ENCODE measurements at regions not wholly inside any gene's neighbourhood (a gene's known extent, or its start where the extent isn't known, plus 50 kb on each side); places are given as distances from the start of the nearest gene placed in this dataset.

DNA sequence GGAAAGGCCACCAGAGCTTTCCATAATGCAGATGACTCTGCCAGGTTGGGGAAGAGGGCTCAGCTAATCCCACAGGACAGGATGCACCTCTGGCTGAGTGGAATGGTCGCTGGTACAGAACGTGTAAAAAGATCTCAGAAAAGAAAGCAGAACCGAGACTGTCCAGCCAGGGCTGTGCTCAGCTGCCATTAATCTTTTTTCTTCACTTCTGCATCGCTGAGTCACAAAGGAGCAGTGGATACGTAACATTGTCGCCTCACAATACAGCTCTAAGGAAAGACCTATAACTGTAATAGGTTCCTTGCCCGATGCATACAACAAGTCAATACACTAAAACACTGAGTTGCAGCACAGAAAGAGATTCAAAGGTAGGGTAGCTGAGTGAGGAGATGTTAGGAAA lies 354.2 kb downstream of the EN1 start:
- Histone ChIP-seq H3K4me1 (ENCODE audit: insufficient read depth) (no peaks in the 10 kb centered on the region), H2AFZ (no peak overlapping the region), H3K9me2 (replicated peaks; ENCODE audit: insufficient read depth) (no peaks in the 10 kb centered on the region), H3K4me2 (no peak overlapping the region), H3K27me3 (peaks cover 70% of the 10 kb centered on the region), H3K4me3 (no peak overlapping the region), H4K20me1 (ENCODE audit: insufficient read depth, poor library complexity, severe bottlenecking) (no peaks in the 10 kb centered on the region), H3K79me2 (no peaks in the 10 kb centered on the region), H3K27ac (no peak overlapping the region), H3K9me3 (ENCODE audit: low read depth) (no peaks in the 10 kb centered on the region), H3K36me3 (replicated peaks; ENCODE audit: insufficient read depth, low read depth) (no peaks in the 10 kb centered on the region)
- TF ChIP-seq EZH2phosphoT487 (IDR thresholded peaks at IDR 0.05; ENCODE audit: low read depth, severe bottlenecking, unreplicated experiment), result no peak
- no peak for TF ChIP-seq EZH2 (IDR thresholded peaks at IDR 0.05; ENCODE audit: borderline replicate concordance)
- TF ChIP-seq, protein P1, sequence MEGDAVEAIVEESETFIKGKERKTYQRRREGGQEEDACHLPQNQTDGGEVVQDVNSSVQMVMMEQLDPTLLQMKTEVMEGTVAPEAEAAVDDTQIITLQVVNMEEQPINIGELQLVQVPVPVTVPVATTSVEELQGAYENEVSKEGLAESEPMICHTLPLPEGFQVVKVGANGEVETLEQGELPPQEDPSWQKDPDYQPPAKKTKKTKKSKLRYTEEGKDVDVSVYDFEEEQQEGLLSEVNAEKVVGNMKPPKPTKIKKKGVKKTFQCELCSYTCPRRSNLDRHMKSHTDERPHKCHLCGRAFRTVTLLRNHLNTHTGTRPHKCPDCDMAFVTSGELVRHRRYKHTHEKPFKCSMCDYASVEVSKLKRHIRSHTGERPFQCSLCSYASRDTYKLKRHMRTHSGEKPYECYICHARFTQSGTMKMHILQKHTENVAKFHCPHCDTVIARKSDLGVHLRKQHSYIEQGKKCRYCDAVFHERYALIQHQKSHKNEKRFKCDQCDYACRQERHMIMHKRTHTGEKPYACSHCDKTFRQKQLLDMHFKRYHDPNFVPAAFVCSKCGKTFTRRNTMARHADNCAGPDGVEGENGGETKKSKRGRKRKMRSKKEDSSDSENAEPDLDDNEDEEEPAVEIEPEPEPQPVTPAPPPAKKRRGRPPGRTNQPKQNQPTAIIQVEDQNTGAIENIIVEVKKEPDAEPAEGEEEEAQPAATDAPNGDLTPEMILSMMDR (IDR thresholded peaks at IDR 0.05; ENCODE audit: poor library complexity), result no peak
- WGBS (ENCODE audit: low lambda C conversion rate, missing lambda C conversion rate), result 85% methylated on average over 7 of the region's 7 CpGs
- DNase-seq (ENCODE audit: low spot score), result no peak

DNA sequence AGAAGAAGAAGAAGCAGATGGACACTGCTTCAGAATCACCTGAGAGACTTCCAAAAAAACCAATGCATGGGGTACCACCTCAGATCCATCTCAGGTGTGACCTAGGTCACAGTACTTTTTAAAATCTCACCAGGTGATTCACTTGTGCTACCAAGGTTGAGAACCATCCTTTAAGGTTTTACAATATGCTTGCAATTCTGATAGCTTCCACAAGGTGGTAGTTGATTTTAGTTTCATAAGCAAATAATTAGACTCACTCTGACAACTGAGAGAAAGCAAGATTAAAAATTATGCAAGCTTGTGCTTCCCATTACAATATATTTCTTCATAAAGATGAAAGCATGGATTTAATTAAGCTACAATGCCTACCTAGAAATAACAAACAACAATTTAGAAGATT lies 355.1 kb downstream of the EN1 start:
- Histone ChIP-seq H2AFZ (no peak overlapping the region), H4K20me1 (ENCODE audit: insufficient read depth, poor library complexity, severe bottlenecking) (no peaks in the 10 kb centered on the region), H3K4me2 (no peak overlapping the region), H3K36me3 (replicated peaks; ENCODE audit: insufficient read depth, low read depth) (no peaks in the 10 kb centered on the region), H3K27ac (no peak overlapping the region), H3K79me2 (no peaks in the 10 kb centered on the region), H3K4me3 (no peak overlapping the region), H3K4me1 (ENCODE audit: insufficient read depth) (no peaks in the 10 kb centered on the region), H3K9me3 (ENCODE audit: low read depth) (no peaks in the 10 kb centered on the region), H3K27me3 (peaks cover 67% of the 10 kb centered on the region), H3K9me2 (replicated peaks; ENCODE audit: insufficient read depth) (no peaks in the 10 kb centered on the region)
- peak; percentile 18 for DNase-seq (ENCODE audit: low spot score)
- TF ChIP-seq EZH2phosphoT487 (IDR thresholded peaks at IDR 0.05; ENCODE audit: low read depth, severe bottlenecking, unreplicated experiment) (no peak), EZH2 (IDR thresholded peaks at IDR 0.05; ENCODE audit: borderline replicate concordance) (no peak)
- TF ChIP-seq, protein P1 (IDR thresholded peaks at IDR 0.05; ENCODE audit: poor library complexity), result peak; percentile 40

DNA sequence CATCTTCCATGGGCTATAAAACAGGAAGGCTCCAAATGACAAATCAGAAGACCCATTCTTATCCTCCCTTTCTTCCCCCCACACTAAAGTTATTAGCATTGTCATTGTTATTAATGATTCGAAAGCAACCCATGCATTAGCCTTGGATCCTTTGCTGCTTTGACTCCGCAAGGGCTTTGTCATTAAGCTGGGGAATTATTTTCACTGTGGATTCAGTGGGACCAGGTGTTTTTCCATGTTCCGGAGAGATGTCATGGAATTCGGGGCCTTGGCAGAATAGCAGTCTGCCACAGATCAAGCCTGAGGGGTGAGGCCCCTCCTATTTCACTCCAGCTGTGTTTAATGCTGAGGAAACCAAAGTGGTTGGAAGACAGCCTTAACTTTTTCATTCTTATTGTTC lies 357.1 kb downstream of the EN1 start:
- H2AFZ ChIP-seq, result no peak overlapping the region
- no peak overlapping the region for H3K4me3 ChIP-seq
- H3K4me2 ChIP-seq, result no peak overlapping the region
- TF ChIP-seq EZH2 (IDR thresholded peaks at IDR 0.05; ENCODE audit: borderline replicate concordance) (no peak), EZH2phosphoT487 (IDR thresholded peaks at IDR 0.05; ENCODE audit: low read depth, severe bottlenecking, unreplicated experiment) (no peak)
- TF ChIP-seq, protein P1 (IDR thresholded peaks at IDR 0.05; ENCODE audit: poor library complexity), result no peak
- no peaks in the 10 kb centered on the region for H3K4me1 ChIP-seq (ENCODE audit: insufficient read depth)
- H3K79me2 ChIP-seq, result no peaks in the 10 kb centered on the region
- H3K9me2 ChIP-seq (replicated peaks; ENCODE audit: insufficient read depth), result no peaks in the 10 kb centered on the region
- WGBS (ENCODE audit: low lambda C conversion rate, missing lambda C conversion rate), result 56% methylated on average over 4 of the region's 4 CpGs
- no peaks in the 10 kb centered on the region for H3K36me3 ChIP-seq (replicated peaks; ENCODE audit: insufficient read depth, low read depth)
- H3K27ac ChIP-seq, result no peak overlapping the region
- no peak for DNase-seq (ENCODE audit: low spot score)
- peaks cover 52% of the 10 kb centered on the region for H3K27me3 ChIP-seq
- no peaks in the 10 kb centered on the region for H3K9me3 ChIP-seq (ENCODE audit: low read depth)
- H4K20me1 ChIP-seq (ENCODE audit: insufficient read depth, poor library complexity, severe bottlenecking), result no peaks in the 10 kb centered on the region

DNA sequence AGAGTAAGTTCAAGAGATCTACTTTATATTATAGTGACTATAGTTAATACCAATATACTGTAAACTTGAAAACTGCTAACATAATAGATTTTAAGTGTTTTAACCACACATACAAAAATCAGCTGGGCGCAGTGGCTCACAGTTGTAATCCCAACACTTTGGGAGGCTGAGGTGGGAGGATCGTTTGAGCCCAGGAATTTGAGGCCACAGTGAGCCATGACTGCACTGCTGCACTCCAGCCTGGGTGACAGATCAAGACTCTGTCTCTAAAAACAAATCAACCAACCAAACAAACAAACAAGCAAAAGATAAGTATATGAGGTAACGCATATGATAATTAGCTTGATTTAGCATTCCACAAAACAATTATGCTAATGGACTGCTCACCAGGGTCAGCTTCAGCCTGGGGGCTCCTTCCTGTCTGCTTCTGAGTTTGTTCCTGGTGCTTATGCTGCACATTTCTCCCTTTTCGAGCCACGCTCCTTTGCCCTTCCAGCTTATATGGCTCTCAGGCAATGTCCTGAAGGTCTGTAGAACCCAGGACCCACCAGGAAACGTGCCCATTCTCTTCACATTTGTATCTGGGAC lies 357.6 kb downstream of the EN1 start:
- DNase-seq (ENCODE audit: low spot score), result no peak
- H3K27ac ChIP-seq, result no peak overlapping the region
- WGBS (ENCODE audit: low lambda C conversion rate, missing lambda C conversion rate), result 70% methylated on average over 6 of the region's 6 CpGs
- no peak overlapping the region for H3K4me2 ChIP-seq
- H3K79me2 ChIP-seq, result no peaks in the 10 kb centered on the region
- H3K4me3 ChIP-seq, result no peak overlapping the region
- no peaks in the 10 kb centered on the region for H3K9me3 ChIP-seq (ENCODE audit: low read depth)
- TF ChIP-seq EZH2phosphoT487 (IDR thresholded peaks at IDR 0.05; ENCODE audit: low read depth, severe bottlenecking, unreplicated experiment) (no peak), EZH2 (IDR thresholded peaks at IDR 0.05; ENCODE audit: borderline replicate concordance) (no peak)
- TF ChIP-seq, protein P1 (IDR thresholded peaks at IDR 0.05; ENCODE audit: poor library complexity), result no peak
- H3K4me1 ChIP-seq (ENCODE audit: insufficient read depth), result no peaks in the 10 kb centered on the region
- H3K9me2 ChIP-seq (replicated peaks; ENCODE audit: insufficient read depth), result no peaks in the 10 kb centered on the region
- no peak overlapping the region for H2AFZ ChIP-seq
- no peaks in the 10 kb centered on the region for H4K20me1 ChIP-seq (ENCODE audit: insufficient read depth, poor library complexity, severe bottlenecking)
- no peaks in the 10 kb centered on the region for H3K36me3 ChIP-seq (replicated peaks; ENCODE audit: insufficient read depth, low read depth)
- peaks cover 52% of the 10 kb centered on the region for H3K27me3 ChIP-seq

Data from hepatocyte (in vitro differentiated cells).